OCI-M1 (cell line): ENCODE measurements at regions not wholly inside any gene's neighbourhood (a gene's known extent, or its start where the extent isn't known, plus 50 kb on each side); places are given as distances from the start of the nearest gene placed in this dataset.
A peak's percentile ranks its signal among the peaks of the same experiment; 100 is the strongest.

Experiments used
- DNase-seq: peaks from one replicate; lab custom pipeline; 2025; lab: John Stamatoyannopoulos, UW

- DNase-seq = no peak
These were observed 313.5 kb upstream of the MSX2 start for GRCh38 chr5:174410716-174411478.

DNA sequence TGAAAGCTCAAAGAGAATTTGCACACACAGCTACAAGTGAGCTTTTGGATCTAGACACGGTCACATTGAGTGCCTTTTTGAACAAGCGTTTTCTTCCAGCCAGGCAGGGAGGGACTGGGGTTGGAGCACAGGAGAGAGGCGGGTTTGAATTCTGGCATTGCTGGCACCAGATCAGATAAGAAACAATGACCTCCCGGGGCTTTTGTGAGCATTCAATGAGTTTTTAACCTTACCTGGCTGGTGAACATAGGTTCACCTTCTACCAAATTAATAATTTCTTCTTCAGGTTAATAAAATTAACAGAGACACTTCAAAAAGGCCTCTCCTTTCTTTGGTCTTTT, 312.9 kb upstream of the MSX2 start:
- DNase-seq = no peak

DNA sequence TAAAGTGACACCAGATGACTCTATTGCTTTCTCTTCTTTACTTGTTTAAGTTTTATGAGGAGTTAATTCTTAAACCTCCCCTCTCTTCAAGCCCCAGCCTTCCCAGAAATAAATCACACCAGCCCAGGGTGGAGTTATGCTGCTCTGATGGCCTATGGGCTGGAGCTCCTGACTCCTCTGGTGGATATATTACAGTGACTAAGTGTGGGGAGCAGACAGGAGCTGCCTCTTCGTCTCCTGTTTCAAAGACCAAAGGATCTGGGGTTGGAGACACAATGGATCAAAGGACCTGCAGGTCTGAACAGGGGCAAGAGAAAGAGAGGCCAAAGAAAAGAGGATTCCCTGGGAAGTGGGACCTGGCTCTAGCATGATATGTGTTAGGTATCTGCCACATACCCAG, 312.0 kb upstream of the MSX2 start:
- DNase-seq = no peak

GRCh38 chr5:174412941-174413340, 311.4 kb upstream of the MSX2 start:
- no peak for DNase-seq

- DNase-seq = no peak
These were observed 310.6 kb upstream of the MSX2 start for GRCh38 chr5:174413567-174414314.

- DNase-seq = no peak
These were observed 310.1 kb upstream of the MSX2 start for GRCh38 chr5:174414315-174414710.

GRCh38 chr5:174418809-174419539, 305.4 kb upstream of the MSX2 start:
- DNase-seq = no peak

DNA sequence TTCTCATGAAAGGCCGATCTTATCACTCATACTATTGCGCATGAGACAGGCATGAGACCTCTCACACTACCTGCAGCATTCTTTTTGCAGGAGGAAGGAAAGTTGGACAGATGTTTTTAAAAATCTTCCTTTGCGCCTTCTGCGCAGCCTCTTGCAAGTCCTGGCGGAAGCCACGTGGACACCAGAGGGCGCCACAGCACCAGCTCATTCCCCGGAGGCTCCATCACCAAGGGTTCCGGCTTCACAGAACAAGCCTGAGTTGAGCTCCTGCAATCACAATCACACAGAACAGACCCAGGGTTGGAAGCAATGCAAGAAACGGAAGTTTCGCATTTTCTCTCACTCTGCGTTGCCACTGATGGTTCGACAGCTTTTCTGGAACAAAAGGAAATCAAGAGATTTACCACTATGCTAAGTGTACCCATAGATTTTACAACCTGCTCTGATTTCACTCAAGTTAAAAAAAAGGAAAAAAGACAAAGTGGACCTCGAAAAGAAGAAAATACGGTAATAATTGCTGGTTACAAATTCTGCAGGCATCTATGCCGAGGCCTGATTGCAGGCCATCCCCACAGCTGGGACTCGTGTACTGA, 304.7 kb upstream of the MSX2 start:
- peak; percentile 71 for DNase-seq

DNA sequence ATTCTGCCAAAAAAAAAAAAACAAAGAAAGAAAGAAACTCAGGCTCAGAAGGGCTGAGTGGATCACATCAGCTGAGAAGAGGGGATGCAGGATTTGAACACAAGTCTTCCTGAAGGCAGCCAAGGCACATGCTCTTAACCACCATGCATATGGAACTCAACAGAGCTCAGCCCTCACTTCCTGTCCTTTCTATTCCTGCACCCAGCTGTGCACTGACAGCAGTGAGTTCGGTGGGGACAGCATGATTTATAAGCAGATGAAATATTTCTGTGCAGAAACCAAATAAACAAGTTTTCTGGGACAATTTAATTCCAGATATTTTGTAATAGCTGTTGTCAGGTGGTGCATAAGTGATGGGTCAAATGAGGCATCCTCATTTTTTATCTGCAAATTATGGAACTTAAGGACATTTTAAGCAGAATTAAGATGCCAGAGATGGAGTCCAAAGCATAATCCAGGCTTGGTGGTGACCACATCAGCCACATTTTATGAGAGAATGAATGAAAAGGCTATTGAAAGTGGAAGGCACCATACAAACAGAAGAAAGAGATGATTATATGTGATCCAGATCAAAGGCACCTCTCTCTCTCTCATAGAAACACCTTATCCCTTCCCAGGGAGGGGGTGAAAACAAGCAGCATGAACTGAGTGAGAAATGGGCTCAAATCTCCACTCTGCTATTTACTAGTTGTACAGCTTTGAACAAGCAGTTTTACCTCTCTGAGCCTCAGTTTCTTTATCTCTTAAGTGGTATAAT, 303.6 kb upstream of the MSX2 start:
- DNase-seq = no peak

GRCh38 chr5:174421408-174421805, 303.0 kb upstream of the MSX2 start:
- no peak for DNase-seq

DNA sequence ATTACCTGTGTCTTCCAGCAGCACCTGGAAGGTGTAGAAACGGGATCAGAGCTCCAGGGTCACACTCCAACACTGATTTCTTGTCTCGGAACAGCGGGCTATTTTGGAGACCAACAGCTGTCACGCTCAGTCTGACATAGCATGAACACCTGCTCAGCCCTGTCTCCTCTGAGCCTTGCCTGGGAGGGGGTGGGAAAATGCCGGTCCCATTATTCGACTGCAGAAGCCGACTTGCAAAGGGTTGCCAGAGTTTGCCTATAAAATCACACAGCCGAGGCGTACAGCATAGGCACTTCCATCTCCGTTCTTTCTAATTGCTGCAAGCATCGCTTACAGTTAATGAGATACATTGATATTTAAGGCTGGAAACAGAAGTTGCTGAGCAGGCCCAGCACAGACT, 300.8 kb upstream of the MSX2 start:
- no peak for DNase-seq

DNA sequence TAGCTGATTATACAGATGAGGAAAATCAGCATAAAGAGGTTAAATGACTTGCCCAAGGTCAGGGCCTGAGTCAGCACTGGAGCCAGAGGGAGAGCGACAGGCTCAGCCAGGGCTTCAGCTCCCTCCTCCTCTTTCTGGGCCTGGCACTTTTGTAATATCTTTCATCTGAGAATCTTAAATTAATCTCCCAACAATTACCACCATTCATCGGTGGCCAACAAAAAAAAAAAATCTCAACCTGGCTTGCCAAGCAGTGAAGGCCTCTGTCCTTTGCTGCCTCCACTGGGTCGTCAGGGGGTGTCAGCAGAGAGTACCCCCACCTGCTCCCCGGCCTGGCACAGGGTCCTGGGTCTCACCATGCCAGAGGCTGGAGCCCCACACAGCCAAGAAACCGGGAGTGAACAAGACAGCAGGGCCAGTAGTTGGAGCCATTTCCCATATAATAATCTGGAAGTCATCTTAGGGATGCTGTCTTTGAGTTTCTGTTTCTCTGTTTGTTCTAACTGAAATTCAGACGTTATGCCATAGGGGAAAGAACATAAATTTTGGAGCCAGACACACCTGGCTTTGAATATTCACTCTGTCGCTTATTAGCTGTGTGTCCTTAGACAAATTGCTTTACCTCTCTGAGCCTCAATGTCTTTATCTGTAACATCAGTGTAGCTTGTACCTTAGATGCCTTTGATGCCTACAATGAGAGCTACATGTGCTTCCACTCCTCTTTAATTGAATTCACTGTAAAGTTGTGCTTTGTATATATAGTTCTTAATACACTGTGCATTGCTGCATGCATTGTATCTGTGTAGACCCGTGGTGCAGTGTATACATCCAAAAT, 299.9 kb upstream of the MSX2 start:
- no peak for DNase-seq

GRCh38 chr5:174425271-174425963, 299.0 kb upstream of the MSX2 start:
- DNase-seq = peak; percentile 1

- no peak for DNase-seq
These were observed 298.5 kb upstream of the MSX2 start for GRCh38 chr5:174425964-174426290.

DNA sequence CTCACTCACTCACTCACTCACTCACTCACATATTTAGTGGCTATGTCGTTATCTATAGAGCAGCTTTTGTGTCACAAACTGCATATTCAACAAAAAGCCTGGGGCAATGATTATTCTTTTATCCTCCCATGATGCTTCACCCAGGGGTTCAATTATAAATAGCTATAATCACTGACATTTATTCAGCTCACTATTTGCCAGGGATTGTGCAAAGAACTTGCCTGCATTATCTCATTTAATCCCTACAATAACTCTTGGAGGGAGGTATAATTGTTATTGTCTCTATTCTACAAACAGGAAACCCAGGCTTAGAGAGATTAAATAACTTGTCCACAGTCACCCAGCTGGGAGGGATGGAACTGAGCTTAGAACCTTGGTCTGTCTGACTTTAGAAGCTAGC, 298.0 kb upstream of the MSX2 start:
- DNase-seq = no peak

GRCh38 chr5:174426851-174427250, 297.5 kb upstream of the MSX2 start:
- DNase-seq = no peak

GRCh38 chr5:174427304-174427703, 297.1 kb upstream of the MSX2 start:
- DNase-seq = no peak

GRCh38 chr5:174428895-174429294, 295.5 kb upstream of the MSX2 start:
- no peak for DNase-seq

DNA sequence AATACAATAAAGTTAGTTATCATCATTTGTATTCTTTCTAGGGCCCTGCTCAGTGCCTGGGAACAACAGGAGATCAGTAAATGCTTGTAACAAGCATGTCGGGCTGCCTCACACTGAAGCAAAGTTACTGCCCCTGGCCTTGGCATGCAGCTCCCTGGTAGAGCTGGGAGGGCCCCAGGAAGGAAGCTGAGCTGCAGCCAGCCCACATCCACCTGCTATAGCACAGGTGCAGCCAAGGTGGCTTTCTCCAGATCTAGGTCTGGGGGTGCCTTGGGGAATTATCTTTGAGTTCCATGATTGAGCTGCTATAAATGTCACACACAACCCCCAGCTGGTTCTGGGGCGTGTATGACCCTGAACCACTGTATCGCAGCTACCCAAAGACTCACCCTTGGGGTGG, 293.4 kb upstream of the MSX2 start:
- DNase-seq = no peak

DNA sequence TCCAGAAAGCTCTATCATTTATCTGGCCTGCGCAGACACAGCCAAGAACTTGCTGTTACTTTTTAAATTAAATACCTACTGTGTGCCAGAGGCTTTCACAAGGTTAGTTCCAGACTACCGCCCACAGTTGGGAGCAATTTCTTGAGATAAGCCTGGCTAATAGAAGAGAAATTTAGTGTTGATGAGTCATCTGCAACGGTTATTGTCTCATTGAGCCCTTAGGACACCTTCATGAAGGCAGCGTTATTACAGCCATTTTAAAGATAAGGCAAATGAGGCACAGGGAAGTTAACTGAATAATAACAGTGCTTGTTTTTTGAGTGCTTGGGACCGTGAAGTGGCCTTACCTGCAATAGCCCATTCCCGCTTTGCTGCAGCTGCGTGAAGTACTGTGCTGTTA, 292.9 kb upstream of the MSX2 start:
- DNase-seq = no peak

- DNase-seq = no peak
These were observed 291.3 kb upstream of the MSX2 start for GRCh38 chr5:174433098-174433497.
